CD4-positive, alpha-beta T cell treated with Interleukin-6 at 100 ng/mL for 8 hours (primary cell): ENCODE measurements at regions not wholly inside any gene's neighbourhood (a gene's known extent, or its start where the extent isn't known, plus 50 kb on each side); places are given as distances from the start of the nearest gene placed in this dataset.
A peak's percentile ranks its signal among the peaks of the same experiment; 100 is the strongest.
"Not testable (repeated sequence)": the region's sequence is repeated elsewhere in the genome, so short reads cannot be mapped to it uniquely, and the experiment has no call there.

Experiments
- DNase-seq: peaks from one replicate; pipeline ENCODE4 v3.0.0-alpha.2; 2020; ENCODE audit warnings: mixed read lengths, low spot score

- no peak for DNase-seq
Observed at GRCh38 chr14:71745072-71745471, 187.2 kb upstream of the RGS6 start.

- no peak for DNase-seq
Observed at GRCh38 chr14:71748196-71748595, 184.0 kb upstream of the RGS6 start.

GRCh38 chr14:71749613-71750238, 182.5 kb upstream of the RGS6 start:
- DNase-seq, result no peak

GRCh38 chr14:71751264-71751663, 181.0 kb upstream of the RGS6 start:
- DNase-seq, result no peak

GRCh38 chr14:71752111-71752738, 180.0 kb upstream of the RGS6 start:
- DNase-seq, result no peak

GRCh38 chr14:71753126-71753830, 179.0 kb upstream of the RGS6 start:
- DNase-seq, result peak; percentile 54

GRCh38 chr14:71753976-71754375, 178.3 kb upstream of the RGS6 start:
- DNase-seq, result no peak

GRCh38 chr14:71754422-71755095, 177.7 kb upstream of the RGS6 start:
- DNase-seq, result no peak

GRCh38 chr14:71758229-71758951, 173.8 kb upstream of the RGS6 start:
- DNase-seq, result no peak

- DNase-seq, result no peak
Observed at GRCh38 chr14:71762575-71762974, 169.7 kb upstream of the RGS6 start.

- DNase-seq, result no peak
Observed at GRCh38 chr14:71764701-71765382, 167.4 kb upstream of the RGS6 start.

GRCh38 chr14:71765505-71765904, 166.7 kb upstream of the RGS6 start:
- no peak for DNase-seq

- DNase-seq, result no peak
Observed at GRCh38 chr14:71770431-71770830, 161.8 kb upstream of the RGS6 start.

GRCh38 chr14:71771421-71771820, 160.8 kb upstream of the RGS6 start:
- not testable (repeated sequence) for DNase-seq

GRCh38 chr14:71771996-71772395, 160.2 kb upstream of the RGS6 start:
- not testable (repeated sequence) for DNase-seq

- DNase-seq, result no peak
Observed at GRCh38 chr14:71773898-71774481, 158.2 kb upstream of the RGS6 start.

GRCh38 chr14:71776471-71777360, 155.5 kb upstream of the RGS6 start:
- DNase-seq, result no peak

- DNase-seq, result no peak
Observed at GRCh38 chr14:71780075-71780474, 152.2 kb upstream of the RGS6 start.

- DNase-seq, result no peak
Observed at GRCh38 chr14:71780822-71781221, 151.4 kb upstream of the RGS6 start.

- no peak for DNase-seq
Observed at GRCh38 chr14:71783088-71783487, 149.1 kb upstream of the RGS6 start.
